HL-60 (cell line): ENCODE measurements at regions not wholly inside any gene's neighbourhood (a gene's known extent, or its start where the extent isn't known, plus 50 kb on each side); places are given as distances from the start of the nearest gene placed in this dataset.

Source experiments
- CTCF ChIP-seq: IDR thresholded peaks from one replicate; pipeline ENCODE4 v1.5.1; 2011; ENCODE audit warnings: low read length, control low read depth, inconsistent platforms; ENCODE audit not compliant: insufficient read depth
- POLR2AphosphoS5 ChIP-seq: IDR thresholded peaks from 2 replicates; pipeline ENCODE4 v1.6.1; 2012; ENCODE audit warnings: low read depth

GRCh38 chr3:5441401-5441800 is 253.9 kb downstream of the EDEM1 start:
- TF ChIP-seq CTCF = no peak
- no peak for TF ChIP-seq POLR2AphosphoS5
